Brain pericyte (primary cell): ENCODE measurements at regions not wholly inside any gene's neighbourhood (a gene's known extent, or its start where the extent isn't known, plus 50 kb on each side); places are given as distances from the start of the nearest gene placed in this dataset.
"Not testable (repeated sequence)": the region's sequence is repeated elsewhere in the genome, so short reads cannot be mapped to it uniquely, and the experiment has no call there.

Source experiments
- DNase-seq: peaks from one replicate; pipeline ENCODE4 v3.0.0-alpha.2; 2012; ENCODE audit warnings: low read depth, low spot score

- no peak for DNase-seq
Measured at GRCh38 chr9:74331607-74332006, 165.5 kb upstream of the RORB start.

DNA sequence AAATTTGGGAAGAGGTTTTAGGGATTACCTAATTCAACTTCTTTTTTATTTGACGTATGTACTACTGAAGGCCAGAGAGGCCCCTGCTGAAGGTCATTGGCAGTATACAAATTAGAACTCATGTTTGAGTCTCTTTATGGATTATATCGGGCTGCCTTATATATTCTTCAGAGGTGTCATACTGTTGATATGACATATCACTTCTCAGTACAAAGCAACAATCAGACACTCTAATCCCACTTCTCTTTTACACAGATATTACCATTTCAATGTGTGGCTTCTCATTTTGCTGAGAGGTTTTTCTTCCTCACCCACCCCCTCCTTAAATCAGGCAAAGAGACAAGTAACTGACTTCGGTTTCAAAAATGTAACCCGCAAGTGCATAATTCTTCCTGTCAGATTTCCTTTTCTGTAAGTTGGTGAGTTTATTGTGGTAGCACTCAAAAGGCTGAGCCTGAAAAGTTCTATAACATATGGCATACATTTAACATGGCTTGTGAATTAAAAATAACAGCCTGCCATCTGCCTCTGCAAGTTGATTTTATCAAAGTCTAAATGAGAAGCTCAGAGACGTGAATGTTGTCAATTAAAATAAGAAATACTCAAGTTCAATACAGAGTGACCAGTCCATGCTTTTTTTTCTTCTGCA is 163.6 kb upstream of the RORB start:
- no peak for DNase-seq

- DNase-seq: no peak
Measured at GRCh38 chr9:74334271-74334670, 162.9 kb upstream of the RORB start.

DNA sequence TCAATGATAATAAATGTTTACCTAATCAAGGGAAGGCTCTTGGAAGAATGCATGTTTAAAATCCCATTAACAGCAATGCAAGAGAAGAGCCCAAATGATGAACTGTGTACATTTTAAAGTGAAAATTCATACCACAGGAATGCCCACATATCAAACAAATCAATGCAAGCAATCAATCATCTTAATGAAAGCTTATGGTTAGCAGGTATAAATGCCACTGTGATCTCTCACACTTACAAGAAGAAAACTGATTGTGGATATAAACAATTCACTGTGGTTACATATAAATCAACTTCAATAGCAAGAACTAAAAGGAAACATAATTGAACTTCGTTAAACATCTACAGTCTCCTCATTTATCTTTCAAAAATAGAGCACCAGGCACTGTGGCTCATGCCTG is 161.0 kb upstream of the RORB start:
- DNase-seq: no peak

GRCh38 chr9:74348777-74349176 is 148.4 kb upstream of the RORB start:
- DNase-seq: no peak

GRCh38 chr9:74355107-74355506 is 142.0 kb upstream of the RORB start:
- DNase-seq: no peak

DNA sequence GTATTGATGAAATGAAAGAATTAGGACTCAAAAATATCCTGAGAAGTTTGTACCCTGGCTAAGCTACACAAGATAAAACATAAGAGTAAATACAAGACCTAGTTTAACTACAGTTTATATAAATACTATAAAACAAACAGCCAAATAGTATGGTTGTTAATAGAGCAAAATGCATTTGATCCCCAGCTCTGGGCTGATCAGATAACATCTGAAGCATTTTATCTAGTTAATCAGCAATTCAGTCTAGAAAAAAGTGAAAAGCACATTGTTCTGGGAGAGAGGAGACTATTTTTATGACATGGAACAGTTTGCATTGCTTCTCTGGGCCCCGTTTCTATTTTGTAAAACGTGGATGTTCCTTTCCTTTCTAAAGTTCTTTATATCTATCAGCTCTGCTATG is 139.6 kb upstream of the RORB start:
- no peak for DNase-seq

- DNase-seq: no peak
Measured at GRCh38 chr9:74358959-74359358, 138.2 kb upstream of the RORB start.

DNA sequence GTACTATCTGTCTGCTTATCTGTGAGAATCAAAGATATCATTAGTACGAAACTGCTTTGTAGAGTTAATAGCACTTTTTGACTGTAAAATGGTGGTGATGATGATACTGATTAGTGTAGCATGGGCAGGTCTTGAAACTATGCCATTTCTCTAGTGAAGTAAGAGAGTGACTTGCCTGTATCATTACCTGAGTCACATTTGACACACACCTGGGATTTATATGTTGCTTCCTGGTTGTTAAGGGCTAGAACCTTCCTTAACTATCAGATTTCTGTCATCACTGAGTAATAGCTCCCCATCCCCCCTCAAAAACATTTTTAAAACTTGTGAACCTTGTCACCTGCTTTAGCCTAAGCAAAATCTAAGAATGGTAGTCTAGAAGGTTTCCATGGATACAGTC is 135.6 kb upstream of the RORB start:
- no peak for DNase-seq

GRCh38 chr9:74362423-74362822 is 134.7 kb upstream of the RORB start:
- DNase-seq: no peak

- DNase-seq: no peak
Measured at GRCh38 chr9:74366111-74366510, 131.0 kb upstream of the RORB start.

- no peak for DNase-seq
Measured at GRCh38 chr9:74369844-74370243, 127.3 kb upstream of the RORB start.

DNA sequence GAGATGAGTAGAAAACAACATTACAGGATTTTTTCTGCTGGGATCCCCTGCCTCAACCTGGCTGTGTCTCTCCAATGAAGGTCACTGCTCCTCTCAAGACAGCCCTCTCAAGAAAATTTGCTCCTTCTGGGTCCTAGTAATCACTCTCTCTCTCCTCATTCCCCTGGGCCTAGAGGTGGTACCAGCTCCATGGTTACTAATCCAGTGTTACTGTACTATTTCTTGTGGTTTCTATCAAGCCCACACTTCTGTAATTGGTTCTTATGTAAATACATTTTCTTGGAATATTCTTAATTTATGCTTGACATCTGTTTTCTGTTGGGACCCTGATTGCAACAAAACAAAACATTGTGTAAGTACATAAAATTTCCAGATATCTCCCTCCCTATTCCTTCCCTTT is 123.8 kb upstream of the RORB start:
- no peak for DNase-seq

DNA sequence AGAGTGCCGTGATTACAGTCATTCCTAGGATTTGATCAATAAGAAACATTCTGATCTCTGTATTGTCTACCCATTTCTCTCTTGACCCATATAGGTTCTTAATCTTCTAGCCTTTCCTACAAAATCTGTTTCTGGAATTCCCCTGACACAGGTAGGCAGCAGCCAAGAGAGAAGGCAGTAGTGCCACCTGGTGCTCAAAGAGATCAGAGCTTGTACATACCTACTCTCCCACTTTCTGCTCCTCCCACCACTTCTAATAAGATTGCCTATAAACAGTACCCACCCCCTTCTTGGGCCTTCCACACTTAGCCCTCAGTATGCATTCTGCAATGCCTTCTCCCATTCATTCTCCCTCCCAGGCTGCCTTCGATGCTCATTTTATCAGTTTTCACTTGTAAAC is 117.4 kb upstream of the RORB start:
- DNase-seq: no peak

DNA sequence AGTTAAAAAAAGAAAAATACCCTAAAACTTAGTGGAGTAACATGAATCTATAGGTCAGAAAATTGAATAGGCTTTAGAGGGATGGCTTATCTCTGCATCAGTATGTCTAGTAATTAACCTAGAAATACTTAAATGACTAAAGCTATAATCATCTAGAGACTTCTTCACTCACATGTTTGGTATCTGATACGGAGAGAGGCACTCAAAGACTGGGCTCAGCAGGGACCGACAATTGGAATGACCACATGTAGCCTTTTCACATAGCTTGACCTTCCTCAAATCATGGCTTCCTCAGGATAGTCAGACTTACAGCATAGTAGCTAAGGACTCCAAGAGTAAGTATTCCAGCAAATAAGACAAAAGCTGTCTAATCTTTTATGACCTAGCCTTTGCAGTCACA is 105.3 kb upstream of the RORB start:
- no peak for DNase-seq

DNA sequence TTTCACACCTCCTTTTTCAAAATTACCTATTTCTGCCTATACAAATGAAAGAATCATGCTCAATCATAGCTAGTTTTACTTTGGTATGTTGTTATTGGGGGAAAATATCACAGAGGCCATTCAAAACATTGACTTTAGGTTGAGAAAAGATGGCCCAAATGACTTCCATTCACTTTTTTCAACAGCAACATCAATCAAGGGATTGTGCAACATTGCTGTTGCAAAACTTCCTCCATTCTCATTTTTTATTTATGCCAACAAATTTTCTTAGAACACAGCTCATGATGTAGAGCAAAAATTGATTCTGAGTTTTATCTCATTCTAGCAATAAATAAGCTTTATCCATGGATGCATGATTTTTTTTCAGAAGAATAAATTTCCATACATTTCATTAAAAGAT is 93.6 kb upstream of the RORB start:
- no peak for DNase-seq

DNA sequence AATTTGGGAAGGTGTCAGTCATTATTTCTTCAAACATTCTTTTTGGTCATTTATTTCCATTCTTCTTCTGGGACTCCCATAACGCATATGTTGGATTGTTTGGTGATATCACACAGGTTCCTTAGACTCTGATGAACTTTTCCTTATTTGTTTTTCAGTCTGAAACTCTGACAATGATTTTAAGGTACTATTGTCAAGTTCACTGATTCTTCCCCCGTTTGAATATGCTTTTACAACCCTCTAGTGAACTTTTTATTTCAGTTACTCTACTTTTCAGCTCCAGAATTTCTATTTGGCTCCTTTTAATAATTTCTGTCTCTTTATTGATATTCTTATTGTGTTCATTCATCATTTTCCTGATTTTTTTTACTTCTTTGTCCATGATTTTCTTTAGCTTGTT is 92.5 kb upstream of the RORB start:
- no peak for DNase-seq

DNA sequence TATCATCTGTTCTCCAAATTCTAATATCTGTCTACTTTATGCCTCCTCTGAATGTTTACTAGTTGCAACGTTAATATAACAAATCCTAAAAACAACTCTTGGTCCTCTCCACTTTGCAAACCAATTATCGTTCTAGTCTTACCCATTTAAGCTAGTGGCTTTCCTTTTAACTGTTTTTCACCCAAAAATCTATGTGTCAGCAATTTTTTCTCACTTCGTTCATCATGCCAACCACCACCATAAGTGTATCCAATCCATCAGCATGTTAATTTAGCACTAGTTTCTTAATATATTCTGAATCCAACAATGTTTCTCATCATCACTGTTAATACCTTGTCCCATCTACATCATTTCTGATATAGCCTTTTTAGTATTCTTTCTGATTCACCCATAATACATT is 90.0 kb upstream of the RORB start:
- no peak for DNase-seq

GRCh38 chr9:74412236-74412979 is 84.7 kb upstream of the RORB start:
- DNase-seq: no peak

- DNase-seq: no peak
Measured at GRCh38 chr9:74413876-74414275, 83.3 kb upstream of the RORB start.

- DNase-seq: no peak
Measured at GRCh38 chr9:74414325-74414724, 82.8 kb upstream of the RORB start.

GRCh38 chr9:74415995-74416394 is 81.1 kb upstream of the RORB start:
- DNase-seq: no peak

GRCh38 chr9:74424488-74424887 is 72.6 kb upstream of the RORB start:
- DNase-seq: not testable (repeated sequence)

DNA sequence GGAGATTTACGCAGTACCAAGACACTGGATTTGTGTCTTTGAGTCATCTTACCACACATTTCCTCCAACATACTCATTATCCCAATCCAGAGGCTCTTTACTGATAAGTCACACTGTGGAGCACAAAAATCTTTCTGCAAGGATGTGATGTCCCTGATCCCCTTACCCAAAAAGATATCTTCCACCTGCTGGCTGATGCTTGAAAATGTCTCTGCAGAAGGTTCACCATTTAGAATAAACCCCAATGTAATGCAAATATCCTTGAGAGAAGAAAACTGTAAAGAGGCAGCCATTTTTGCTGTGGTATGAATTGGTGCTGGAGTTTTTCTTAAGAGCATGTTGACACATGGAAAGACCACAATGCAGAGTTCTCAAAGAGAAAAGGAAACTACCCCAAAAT is 65.7 kb upstream of the RORB start:
- no peak for DNase-seq
